Fibroblast of lung (primary cell): ENCODE measurements at regions not wholly inside any gene's neighbourhood (a gene's known extent, or its start where the extent isn't known, plus 50 kb on each side); places are given as distances from the start of the nearest gene placed in this dataset.

Experiments used
- CTCF ChIP-seq, 2 donors: IDR thresholded peaks in 1 of 2; conservative IDR thresholded peaks in 1 of 2; 1 replicate in 1 of 2; 2 replicates in 1 of 2; pipeline ENCODE4 v1.5.1; 2011 to 2012; ENCODE audit warnings: low read length in 2 of 2, control low read depth in 1 of 2, inconsistent platforms in 1 of 2, low read depth in 1 of 2, mild to moderate bottlenecking in 1 of 2
- EZH2 ChIP-seq: IDR thresholded peaks from 2 replicates; pipeline ENCODE4 v1.5.1; 2012; ENCODE audit warnings: low read length, control low read depth, mild to moderate bottlenecking; ENCODE audit errors: missing control alignments

- TF ChIP-seq CTCF (conservative IDR thresholded peaks at IDR 0.05 in 1 of 2, IDR thresholded peaks at IDR 0.05 in 1 of 2; ENCODE audit: low read depth in 1 of 2, low read length in 2 of 2) = no peak
- no peak for TF ChIP-seq EZH2
Observed at GRCh38 chrX:150262456-150262855, 100.7 kb upstream of the MAMLD1 start.
